Tibial nerve (tissue), 4 donors: ENCODE measurements at regions not wholly inside any gene's neighbourhood (a gene's known extent, or its start where the extent isn't known, plus 50 kb on each side); places are given as distances from the start of the nearest gene placed in this dataset.

Experiments
- DNase-seq, 2 donors: peaks; one replicate each; pipeline ENCODE4 v3.0.0-alpha.2; 2019; ENCODE audit warnings: low spot score in 2 of 2
- H3K27ac ChIP-seq, 4 donors: fragments of 200-600 bp; sonication (generic) in 3 of 4; one replicate each; pipeline ENCODE4 v1.5.1; 2017 to 2019; ENCODE audit warnings: mild to moderate bottlenecking in 1 of 4
- H3K27me3 ChIP-seq, 2 donors: fragments of 200-600 bp; sonication (generic) in 1 of 2; one replicate each; pipeline versions ENCODE4 v1.5.1 to v1.6.0; 2017 to 2019
- H3K36me3 ChIP-seq, 3 donors: fragments of 200-600 bp; sonication (generic); one replicate each; pipeline ENCODE4 v1.5.1; 2018 to 2019
- H3K4me1 ChIP-seq, 4 donors: fragments of 200-600 bp; sonication (generic) in 3 of 4; one replicate each; pipeline ENCODE4 v1.5.1; 2017 to 2019
- H3K4me3 ChIP-seq, 4 donors: fragments of 200-600 bp; sonication (generic) in 3 of 4; one replicate each; pipeline ENCODE4 v1.5.1; 2017 to 2019; ENCODE audit warnings: mild to moderate bottlenecking in 1 of 4, moderate library complexity in 1 of 4
- H3K9me3 ChIP-seq, 4 donors: fragments of 200-600 bp; sonication (generic) in 3 of 4; one replicate each; pipeline ENCODE4 v1.5.1; 2017 to 2019
- EP300 ChIP-seq, 2 donors: sonication (generic); formaldehyde crosslinking; IDR thresholded peaks; one replicate each; pipeline ENCODE4 v1.6.1; 2017; ENCODE audit warnings: antibody characterized with exemption in 2 of 2, mild to moderate bottlenecking in 1 of 2
- POLR2A ChIP-seq, 2 donors: fragments of 450-650 bp; IDR thresholded peaks; one replicate each; pipeline ENCODE4 v1.6.1; 2017; ENCODE audit warnings: antibody characterized with exemption in 2 of 2, mild to moderate bottlenecking in 2 of 2, moderate library complexity in 2 of 2
- WGBS, 2 donors: methylation state at CpG; one replicate each; pipeline ENCODE4 v1.1.5; 2018; 5-methylcytosine and 5-hydroxymethylcytosine counted together
- TF ChIP-seq, protein P1 (sequence below), 5 experiments: fragments of 200-600 bp in 3 of 5; fragments of 450-650 bp in 2 of 5; sonication (generic) in 3 of 5; IDR thresholded peaks; one replicate each; pipeline ENCODE4 v1.5.1; 2016 to 2019; ENCODE audit warnings: antibody characterized with exemption in 5 of 5, mild to moderate bottlenecking in 3 of 5, moderate library complexity in 2 of 5

DNA sequence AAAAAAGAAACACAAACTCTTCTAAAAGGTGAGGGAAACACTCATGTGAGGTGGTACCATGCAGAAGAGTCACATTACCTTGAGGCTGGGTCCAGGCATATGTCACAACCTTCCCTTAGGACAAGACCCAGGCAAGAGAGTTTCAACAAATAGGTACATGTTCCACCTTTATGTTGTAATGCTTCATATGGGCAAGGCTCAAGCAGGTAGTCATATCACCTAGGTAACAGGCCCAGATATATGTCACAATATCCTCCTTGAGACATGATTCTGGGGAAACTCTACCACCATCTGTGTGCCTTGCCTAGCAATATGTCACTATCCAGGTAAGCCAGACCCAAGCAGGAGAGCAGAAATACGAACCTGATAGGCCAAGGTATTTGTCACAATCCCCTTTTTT lies 892.2 kb upstream of the AMELY start:
- 67% methylated on average over 1 of the region's 1 CpG; no CpG with 5 or more reads in 1 of the 2 donors for WGBS, 2 donors
- no peaks in the 10 kb centered on the region for H3K9me3 ChIP-seq
- TF ChIP-seq, protein P1, sequence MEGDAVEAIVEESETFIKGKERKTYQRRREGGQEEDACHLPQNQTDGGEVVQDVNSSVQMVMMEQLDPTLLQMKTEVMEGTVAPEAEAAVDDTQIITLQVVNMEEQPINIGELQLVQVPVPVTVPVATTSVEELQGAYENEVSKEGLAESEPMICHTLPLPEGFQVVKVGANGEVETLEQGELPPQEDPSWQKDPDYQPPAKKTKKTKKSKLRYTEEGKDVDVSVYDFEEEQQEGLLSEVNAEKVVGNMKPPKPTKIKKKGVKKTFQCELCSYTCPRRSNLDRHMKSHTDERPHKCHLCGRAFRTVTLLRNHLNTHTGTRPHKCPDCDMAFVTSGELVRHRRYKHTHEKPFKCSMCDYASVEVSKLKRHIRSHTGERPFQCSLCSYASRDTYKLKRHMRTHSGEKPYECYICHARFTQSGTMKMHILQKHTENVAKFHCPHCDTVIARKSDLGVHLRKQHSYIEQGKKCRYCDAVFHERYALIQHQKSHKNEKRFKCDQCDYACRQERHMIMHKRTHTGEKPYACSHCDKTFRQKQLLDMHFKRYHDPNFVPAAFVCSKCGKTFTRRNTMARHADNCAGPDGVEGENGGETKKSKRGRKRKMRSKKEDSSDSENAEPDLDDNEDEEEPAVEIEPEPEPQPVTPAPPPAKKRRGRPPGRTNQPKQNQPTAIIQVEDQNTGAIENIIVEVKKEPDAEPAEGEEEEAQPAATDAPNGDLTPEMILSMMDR (IDR thresholded peaks at IDR 0.05), result no peak
- TF ChIP-seq POLR2A (IDR thresholded peaks at IDR 0.05) (no peak), EP300 (IDR thresholded peaks at IDR 0.05) (no peak)
- no peaks in the 10 kb centered on the region for H3K4me1 ChIP-seq
- no peak for DNase-seq
- H3K27ac ChIP-seq, result no peak overlapping the region
- no peaks in the 10 kb centered on the region for H3K36me3 ChIP-seq
- no peaks in the 10 kb centered on the region for H3K27me3 ChIP-seq
- H3K4me3 ChIP-seq, result no peak overlapping the region

DNA sequence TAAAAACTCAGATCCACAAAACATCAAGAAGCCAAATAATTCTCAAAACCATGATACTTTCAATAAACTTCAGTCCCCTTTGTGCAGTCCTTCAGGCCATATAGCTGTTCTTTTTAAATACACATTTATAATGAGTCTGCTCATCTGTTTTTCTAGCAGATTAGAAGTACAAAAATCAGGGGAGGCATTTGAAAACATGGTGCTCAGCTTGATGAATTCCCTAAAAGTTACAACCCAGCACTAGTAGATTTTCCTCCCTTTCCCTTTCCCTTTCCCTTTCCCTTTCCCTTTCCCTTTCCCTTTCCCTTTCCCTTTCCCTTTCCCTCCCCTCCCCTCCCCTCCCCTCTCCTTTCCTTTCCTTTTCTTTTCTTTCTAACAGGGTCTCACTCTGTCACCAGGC lies 884.6 kb upstream of the AMELY start:
- Histone ChIP-seq H3K27me3 (no peaks in the 10 kb centered on the region), H3K36me3 (no peaks in the 10 kb centered on the region), H3K4me1 (no peaks in the 10 kb centered on the region), H3K27ac (no peak overlapping the region), H3K4me3 (no peak overlapping the region), H3K9me3 (no peaks in the 10 kb centered on the region)
- TF ChIP-seq POLR2A (IDR thresholded peaks at IDR 0.05), result no peak
- TF ChIP-seq, protein P1 (IDR thresholded peaks at IDR 0.05), result no peak
- TF ChIP-seq EP300 (IDR thresholded peaks at IDR 0.05), result no peak
- DNase-seq, result no peak

DNA sequence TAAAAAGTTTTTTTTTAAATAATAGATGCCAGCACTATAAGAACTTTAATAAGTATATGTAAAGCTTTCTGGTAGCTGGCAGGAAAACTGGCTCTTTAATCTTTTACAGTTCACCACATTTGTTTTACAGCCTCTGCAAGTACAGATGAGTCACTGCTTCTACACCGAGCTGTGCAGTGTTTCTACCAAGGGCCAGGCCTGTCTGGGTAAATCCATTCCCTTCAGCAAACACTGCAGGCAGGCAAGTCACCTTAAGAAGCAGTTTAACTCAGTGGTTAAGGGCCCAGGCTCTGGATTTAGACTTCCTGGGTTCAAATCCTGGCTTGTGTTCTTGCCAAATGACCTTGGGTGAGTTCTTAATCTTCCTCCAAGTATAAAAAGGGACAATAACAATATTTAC lies 882.9 kb upstream of the AMELY start:
- H3K4me1 ChIP-seq, result no peaks in the 10 kb centered on the region
- 44% methylated on average over 1 of the region's 1 CpG; no CpG with 5 or more reads in 1 of the 2 donors for WGBS, 2 donors
- H3K27ac ChIP-seq, result no peak overlapping the region
- no peaks in the 10 kb centered on the region for H3K36me3 ChIP-seq
- H3K9me3 ChIP-seq, result no peaks in the 10 kb centered on the region
- TF ChIP-seq, protein P1 (IDR thresholded peaks at IDR 0.05), result no peak
- TF ChIP-seq POLR2A (IDR thresholded peaks at IDR 0.05) (no peak), EP300 (IDR thresholded peaks at IDR 0.05) (no peak)
- no peak for DNase-seq
- no peak overlapping the region for H3K4me3 ChIP-seq
- no peaks in the 10 kb centered on the region for H3K27me3 ChIP-seq

DNA sequence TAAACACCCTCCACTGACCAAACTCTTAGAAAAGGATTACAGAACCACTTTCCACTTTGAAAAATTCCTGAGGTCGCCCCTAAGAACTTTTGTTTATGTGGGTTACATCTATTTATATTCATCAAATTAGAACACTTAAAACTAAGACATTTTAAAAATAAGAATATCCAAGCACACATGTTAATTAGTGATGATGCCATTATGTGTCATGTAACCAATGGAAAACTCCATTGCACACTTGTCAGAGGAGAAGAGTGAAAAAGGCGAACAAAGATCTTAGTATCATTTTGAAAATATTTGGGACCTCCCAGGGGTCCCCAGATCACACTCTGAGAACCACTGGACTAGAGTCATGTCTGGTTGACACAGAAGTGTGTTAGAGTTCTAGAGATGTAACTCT lies 882.4 kb upstream of the AMELY start:
- H3K9me3 ChIP-seq, result no peaks in the 10 kb centered on the region
- H3K4me3 ChIP-seq, result no peak overlapping the region
- H3K27me3 ChIP-seq, result no peaks in the 10 kb centered on the region
- no peak for DNase-seq
- WGBS, 2 donors, result 87% methylated on average over 2 of the region's 2 CpGs; no CpG with 5 or more reads in 1 of the 2 donors
- H3K36me3 ChIP-seq, result no peaks in the 10 kb centered on the region
- TF ChIP-seq, protein P1 (IDR thresholded peaks at IDR 0.05), result no peak
- TF ChIP-seq EP300 (IDR thresholded peaks at IDR 0.05) (no peak), POLR2A (IDR thresholded peaks at IDR 0.05) (no peak)
- no peak overlapping the region for H3K27ac ChIP-seq
- H3K4me1 ChIP-seq, result no peaks in the 10 kb centered on the region

DNA sequence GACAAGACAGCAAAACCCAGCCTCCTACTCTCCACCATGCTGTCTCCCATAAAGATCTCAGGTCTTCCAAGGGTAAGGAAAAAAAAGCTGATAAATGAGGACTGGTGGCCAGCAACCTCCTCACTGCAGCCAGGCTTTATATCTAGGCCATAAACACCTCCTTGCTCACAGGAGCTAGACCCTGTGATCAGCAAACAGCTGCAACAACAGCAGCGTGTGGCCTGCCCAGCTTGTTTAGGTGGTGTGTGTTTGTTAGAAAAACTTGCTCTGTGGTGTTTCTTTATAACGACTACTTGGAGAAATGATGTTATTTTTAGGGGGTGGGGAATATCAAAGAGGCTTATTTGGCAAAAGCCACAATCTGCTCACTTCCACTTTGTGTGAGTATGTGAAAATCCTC lies 880.9 kb upstream of the AMELY start:
- Histone ChIP-seq H3K4me3 (no peak overlapping the region), H3K27me3 (no peaks in the 10 kb centered on the region), H3K27ac (no peak overlapping the region), H3K36me3 (no peaks in the 10 kb centered on the region), H3K4me1 (no peaks in the 10 kb centered on the region), H3K9me3 (no peaks in the 10 kb centered on the region)
- TF ChIP-seq, protein P1 (IDR thresholded peaks at IDR 0.05), result no peak
- no peak for TF ChIP-seq POLR2A (IDR thresholded peaks at IDR 0.05)
- no peak for TF ChIP-seq EP300 (IDR thresholded peaks at IDR 0.05)
- 44% methylated on average over 2 of the region's 2 CpGs; no CpG with 5 or more reads in 1 of the 2 donors for WGBS, 2 donors
- DNase-seq, result no peak
